Fibroblast of the aortic adventitia (primary cell): ENCODE measurements at regions not wholly inside any gene's neighbourhood (a gene's known extent, or its start where the extent isn't known, plus 50 kb on each side); places are given as distances from the start of the nearest gene placed in this dataset.

ENCODE experiments used
- DNase-seq: peaks from one replicate; pipeline ENCODE4 v3.0.0-alpha.2; 2010; ENCODE audit warnings: low read depth
- H3K4me3 ChIP-seq: 2 replicates; pipeline ENCODE4 v1.5.1; 2011; ENCODE audit warnings: low read depth, mild to moderate bottlenecking, control low read depth, low read length, moderate library complexity
- CTCF ChIP-seq: IDR thresholded peaks from 2 replicates; pipeline ENCODE4 v1.5.1; 2011; ENCODE audit warnings: mild to moderate bottlenecking, low read length, control low read depth, inconsistent platforms; ENCODE audit not compliant: insufficient read depth

GRCh38 chr15:37516621-37517020 is 416.3 kb upstream of the MEIS2 start:
- no peak for TF ChIP-seq CTCF
- no peak overlapping the region for H3K4me3 ChIP-seq
- DNase-seq, result no peak

- no peak overlapping the region for H3K4me3 ChIP-seq
- DNase-seq, result no peak
- TF ChIP-seq CTCF, result no peak
Observed at GRCh38 chr15:37517191-37517895, 417.0 kb upstream of the MEIS2 start.

- no peak for DNase-seq
- no peak for TF ChIP-seq CTCF
Observed at GRCh38 chr15:37518436-37518835, 416.0 kb upstream of the TMCO5A start.

GRCh38 chr15:37520026-37520425 is 414.4 kb upstream of the TMCO5A start:
- DNase-seq, result no peak
- no peak for TF ChIP-seq CTCF
- no peak overlapping the region for H3K4me3 ChIP-seq

More at GRCh38 chr15:37518436-37518835, 416.0 kb upstream of the TMCO5A start:
- no peak overlapping the region for H3K4me3 ChIP-seq

GRCh38 chr15:37520882-37521281 is 413.6 kb upstream of the TMCO5A start:
- DNase-seq, result no peak
- no peak for TF ChIP-seq CTCF
- no peak overlapping the region for H3K4me3 ChIP-seq

GRCh38 chr15:37524601-37525000 is 409.8 kb upstream of the TMCO5A start:
- H3K4me3 ChIP-seq, result no peak overlapping the region
- no peak for DNase-seq
- no peak for TF ChIP-seq CTCF

GRCh38 chr15:37528432-37528831 is 406.0 kb upstream of the TMCO5A start:
- no peak overlapping the region for H3K4me3 ChIP-seq
- DNase-seq, result no peak
- TF ChIP-seq CTCF, result no peak
